Endodermal cell (in vitro differentiated cells): ENCODE measurements at regions not wholly inside any gene's neighbourhood (a gene's known extent, or its start where the extent isn't known, plus 50 kb on each side); places are given as distances from the start of the nearest gene placed in this dataset.

Source experiments
- DNase-seq: peaks from one replicate; pipeline ENCODE4 v3.0.0-alpha.2; 2017
- H3K27ac ChIP-seq: 2 replicates; pipeline ENCODE4 v1.5.1; 2013; ENCODE audit warnings: mild to moderate bottlenecking, low read depth, low read length, moderate library complexity
- H3K27me3 ChIP-seq: 2 replicates; pipeline ENCODE4 v1.6.1; 2013; ENCODE audit warnings: mild to moderate bottlenecking, low read length, moderate library complexity; ENCODE audit not compliant: insufficient read depth, control insufficient read depth, poor library complexity, severe bottlenecking
- H3K36me3 ChIP-seq: 2 replicates; pipeline ENCODE4 v1.7.0; 2013; ENCODE audit warnings: mild to moderate bottlenecking, low read length, moderate library complexity; ENCODE audit not compliant: control insufficient read depth, insufficient read depth
- H3K4me1 ChIP-seq: one replicate; pipeline ENCODE4 v1.7.0; 2013; ENCODE audit warnings: low read length; ENCODE audit not compliant: control insufficient read depth, insufficient read depth
- H3K4me3 ChIP-seq: 2 replicates; pipeline ENCODE4 v1.5.1; 2013; ENCODE audit warnings: mild to moderate bottlenecking, low read length, moderate library complexity
- H3K9ac ChIP-seq: 2 replicates; pipeline ENCODE4 v1.6.1; 2013; ENCODE audit warnings: mild to moderate bottlenecking, low read length, moderate library complexity; ENCODE audit not compliant: poor library complexity, severe bottlenecking; ENCODE audit errors: extremely low read depth
- H3K9me3 ChIP-seq: 2 replicates; pipeline ENCODE4 v1.6.1; 2013; ENCODE audit warnings: mild to moderate bottlenecking, low read length, moderate library complexity; ENCODE audit not compliant: control insufficient read depth
- H3K27ac Mint-ChIP-seq: 2 replicates; pipeline ENCODE4 v1.8.0; 2020; ENCODE audit warnings: mixed read lengths
- H3K27me3 Mint-ChIP-seq: 2 replicates; pipeline ENCODE4 v1.8.0; 2021; ENCODE audit warnings: mild to moderate bottlenecking, mixed read lengths; ENCODE audit not compliant: insufficient read depth
- H3K36me3 Mint-ChIP-seq: 2 replicates; pipeline ENCODE4 v1.8.0; 2020; ENCODE audit warnings: low read depth, mixed read lengths
- H3K4me1 Mint-ChIP-seq: 2 replicates; pipeline ENCODE4 v1.8.0; 2020; ENCODE audit warnings: mixed read lengths
- H3K4me3 Mint-ChIP-seq: 2 replicates; pipeline ENCODE4 v1.8.0; 2020; ENCODE audit warnings: mild to moderate bottlenecking, moderate library complexity, mixed read lengths
- H3K9me3 Mint-ChIP-seq: 2 replicates; pipeline ENCODE4 v1.8.0; 2020; ENCODE audit warnings: mild to moderate bottlenecking, mixed read lengths
- WGBS, 2 experiments: methylation state at CpG; one replicate each; pipeline versions ENCODE4 v1.1.5 to v1.1.7; 2013; ENCODE audit warnings: missing lambda C conversion rate in 2 of 2, mixed read lengths in 1 of 2; ENCODE audit not compliant: insufficient coverage in 1 of 2, insufficient read length in 1 of 2; 5-methylcytosine and 5-hydroxymethylcytosine counted together
- TF ChIP-seq, protein P1 (sequence below): fragments of 200-600 bp; sonication (generic); conservative IDR thresholded peaks from 2 replicates; pipeline ENCODE4 v1.5.0; 2021; ENCODE audit warnings: antibody characterized with exemption, mild to moderate bottlenecking

DNA sequence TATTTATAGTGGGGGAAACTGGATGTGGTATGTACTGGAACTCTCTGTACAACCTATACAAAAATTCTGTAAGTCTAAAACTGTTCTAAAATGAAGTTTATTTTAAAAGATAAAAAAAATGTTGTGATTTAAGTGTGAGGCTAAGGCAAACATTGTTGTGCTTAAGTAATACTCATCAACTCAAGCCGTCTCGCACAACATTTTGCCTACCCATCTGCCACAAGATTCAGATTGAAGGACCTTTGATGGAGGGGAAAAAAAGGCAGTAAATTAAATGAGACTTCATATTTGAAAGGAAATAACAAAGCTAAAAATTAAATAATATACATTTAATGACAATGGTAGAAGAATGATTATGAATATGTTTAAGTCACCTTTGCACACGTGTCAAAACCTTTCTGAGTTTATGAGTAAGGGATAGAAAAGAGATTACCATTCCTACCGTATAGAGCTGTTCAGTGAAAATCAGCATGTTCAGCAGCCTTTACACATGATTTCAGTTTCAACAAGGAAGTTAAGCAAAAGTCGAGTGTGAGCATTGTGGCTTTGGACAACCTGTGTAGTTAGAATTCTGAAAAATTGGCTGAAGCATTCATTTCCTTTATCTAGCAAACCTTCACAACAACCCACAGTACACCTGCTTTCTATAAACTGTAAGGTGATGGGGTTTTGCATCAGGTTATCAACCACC lies 499.3 kb downstream of the IRS1 start:
- DNase-seq, result no peak
- H3K4me3 Mint-ChIP-seq, result no peak overlapping the region
- Histone ChIP-seq H3K9me3 (no peaks in the 10 kb centered on the region), H3K27me3 (no peaks in the 10 kb centered on the region), H3K9ac (no peak overlapping the region), H3K4me1 (no peaks in the 10 kb centered on the region), H3K4me3 (no peak overlapping the region), H3K27ac (no peak overlapping the region), H3K36me3 (no peaks in the 10 kb centered on the region)
- no peaks in the 10 kb centered on the region for H3K9me3 Mint-ChIP-seq
- no peak overlapping the region for H3K27ac Mint-ChIP-seq
- WGBS, 2 experiments, result 94% methylated on average over 5 of the region's 5 CpGs; no CpG with 5 or more reads in 1 of the 2 experiments
- no peaks in the 10 kb centered on the region for H3K27me3 Mint-ChIP-seq
- no peaks in the 10 kb centered on the region for H3K36me3 Mint-ChIP-seq
- TF ChIP-seq, protein P1, sequence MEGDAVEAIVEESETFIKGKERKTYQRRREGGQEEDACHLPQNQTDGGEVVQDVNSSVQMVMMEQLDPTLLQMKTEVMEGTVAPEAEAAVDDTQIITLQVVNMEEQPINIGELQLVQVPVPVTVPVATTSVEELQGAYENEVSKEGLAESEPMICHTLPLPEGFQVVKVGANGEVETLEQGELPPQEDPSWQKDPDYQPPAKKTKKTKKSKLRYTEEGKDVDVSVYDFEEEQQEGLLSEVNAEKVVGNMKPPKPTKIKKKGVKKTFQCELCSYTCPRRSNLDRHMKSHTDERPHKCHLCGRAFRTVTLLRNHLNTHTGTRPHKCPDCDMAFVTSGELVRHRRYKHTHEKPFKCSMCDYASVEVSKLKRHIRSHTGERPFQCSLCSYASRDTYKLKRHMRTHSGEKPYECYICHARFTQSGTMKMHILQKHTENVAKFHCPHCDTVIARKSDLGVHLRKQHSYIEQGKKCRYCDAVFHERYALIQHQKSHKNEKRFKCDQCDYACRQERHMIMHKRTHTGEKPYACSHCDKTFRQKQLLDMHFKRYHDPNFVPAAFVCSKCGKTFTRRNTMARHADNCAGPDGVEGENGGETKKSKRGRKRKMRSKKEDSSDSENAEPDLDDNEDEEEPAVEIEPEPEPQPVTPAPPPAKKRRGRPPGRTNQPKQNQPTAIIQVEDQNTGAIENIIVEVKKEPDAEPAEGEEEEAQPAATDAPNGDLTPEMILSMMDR, result no peak
- no peaks in the 10 kb centered on the region for H3K4me1 Mint-ChIP-seq

DNA sequence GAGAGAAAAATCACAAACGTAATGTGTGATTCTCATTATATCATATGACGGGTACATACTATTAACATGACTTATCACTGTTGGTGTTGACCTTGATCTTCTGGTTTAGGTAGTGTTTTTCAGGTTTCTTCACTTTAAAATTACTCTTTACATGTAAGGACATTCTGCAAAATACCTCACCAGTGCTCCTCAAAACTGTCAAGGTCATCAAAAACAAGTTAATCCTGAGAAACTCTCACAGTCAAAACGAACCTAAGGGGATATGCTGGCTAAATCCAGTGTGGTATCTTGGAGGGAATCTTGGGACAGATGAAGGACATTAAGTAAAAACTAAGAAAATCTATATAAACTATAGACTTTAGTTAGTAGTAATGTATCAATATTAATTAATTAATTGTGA lies 499.8 kb downstream of the IRS1 start:
- H3K9me3 Mint-ChIP-seq, result no peaks in the 10 kb centered on the region
- Histone ChIP-seq H3K4me1 (no peaks in the 10 kb centered on the region), H3K27me3 (no peaks in the 10 kb centered on the region), H3K9ac (no peak overlapping the region), H3K9me3 (no peaks in the 10 kb centered on the region), H3K27ac (no peak overlapping the region), H3K4me3 (no peak overlapping the region), H3K36me3 (no peaks in the 10 kb centered on the region)
- TF ChIP-seq, protein P1, result no peak
- WGBS, 2 experiments, result 83% methylated on average over 2 of the region's 3 CpGs; no CpG with 5 or more reads in 1 of the 2 experiments
- no peak overlapping the region for H3K4me3 Mint-ChIP-seq
- H3K27ac Mint-ChIP-seq, result no peak overlapping the region
- no peaks in the 10 kb centered on the region for H3K27me3 Mint-ChIP-seq
- no peaks in the 10 kb centered on the region for H3K4me1 Mint-ChIP-seq
- no peak for DNase-seq
- no peaks in the 10 kb centered on the region for H3K36me3 Mint-ChIP-seq

DNA sequence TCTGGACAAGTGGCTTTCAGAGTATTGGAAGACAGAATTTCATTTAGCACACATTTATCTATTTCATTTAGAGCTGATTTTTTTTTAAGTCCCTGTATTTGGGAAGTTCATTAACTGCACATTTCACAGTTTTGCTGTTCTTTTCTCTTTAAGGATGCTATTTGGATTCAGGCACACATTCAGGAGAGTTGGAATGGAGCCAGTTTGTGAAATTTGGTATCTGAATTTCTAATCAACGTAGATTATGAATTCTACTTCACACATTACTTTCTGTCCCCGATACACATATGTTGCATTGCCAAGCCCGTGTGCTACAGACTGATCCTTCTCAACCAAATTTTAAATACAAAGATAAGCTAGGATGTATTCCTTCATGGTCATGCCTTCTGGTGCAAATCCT lies 503.9 kb downstream of the IRS1 start:
- Mint-ChIP-seq H3K27ac (no peak overlapping the region), H3K4me1 (no peaks in the 10 kb centered on the region), H3K9me3 (peaks cover 22% of the 10 kb centered on the region), H3K4me3 (no peak overlapping the region), H3K36me3 (no peaks in the 10 kb centered on the region), H3K27me3 (no peaks in the 10 kb centered on the region)
- Histone ChIP-seq H3K9ac (no peak overlapping the region), H3K27me3 (no peaks in the 10 kb centered on the region), H3K27ac (no peak overlapping the region), H3K9me3 (peaks cover 20% of the 10 kb centered on the region), H3K4me1 (no peaks in the 10 kb centered on the region), H3K4me3 (no peak overlapping the region), H3K36me3 (no peaks in the 10 kb centered on the region)
- DNase-seq, result no peak
- TF ChIP-seq, protein P1, result no peak
- 94 to 95% methylated on average over 2 to 3 of the region's 3 CpGs for WGBS, 2 experiments
